ENCODE measurements at regions not wholly inside any gene's neighbourhood (a gene's known extent, or its start where the extent isn't known, plus 50 kb on each side); places are given as distances from the start of the nearest gene placed in this dataset.

GRCh38 chr7:156003220-156004162, 191.2 kb upstream of the SHH start:
- WGBS, result 69% methylated on average over 20 of the region's 22 CpGs
- DNase-seq (ENCODE audit: low spot score in 2 of 2), result peak in 1 of 2 donors; percentile 26
- TF ChIP-seq CTCF (IDR thresholded peaks at IDR 0.05) (no peak), POLR2A (IDR thresholded peaks at IDR 0.05) (no peak), EP300 (IDR thresholded peaks at IDR 0.05) (no peak), POLR2AphosphoS5 (IDR thresholded peaks at IDR 0.05) (no peak)
- Histone ChIP-seq H3K4me1 (no peaks in the 10 kb centered on the region), H3K27ac (no peak overlapping the region), H3K4me3 (no peak overlapping the region), H3K9me3 (no peaks in the 10 kb centered on the region), H3K36me3 (no peaks in the 10 kb centered on the region), H3K27me3 (peaks cover 3% of the 10 kb centered on the region)

DNA sequence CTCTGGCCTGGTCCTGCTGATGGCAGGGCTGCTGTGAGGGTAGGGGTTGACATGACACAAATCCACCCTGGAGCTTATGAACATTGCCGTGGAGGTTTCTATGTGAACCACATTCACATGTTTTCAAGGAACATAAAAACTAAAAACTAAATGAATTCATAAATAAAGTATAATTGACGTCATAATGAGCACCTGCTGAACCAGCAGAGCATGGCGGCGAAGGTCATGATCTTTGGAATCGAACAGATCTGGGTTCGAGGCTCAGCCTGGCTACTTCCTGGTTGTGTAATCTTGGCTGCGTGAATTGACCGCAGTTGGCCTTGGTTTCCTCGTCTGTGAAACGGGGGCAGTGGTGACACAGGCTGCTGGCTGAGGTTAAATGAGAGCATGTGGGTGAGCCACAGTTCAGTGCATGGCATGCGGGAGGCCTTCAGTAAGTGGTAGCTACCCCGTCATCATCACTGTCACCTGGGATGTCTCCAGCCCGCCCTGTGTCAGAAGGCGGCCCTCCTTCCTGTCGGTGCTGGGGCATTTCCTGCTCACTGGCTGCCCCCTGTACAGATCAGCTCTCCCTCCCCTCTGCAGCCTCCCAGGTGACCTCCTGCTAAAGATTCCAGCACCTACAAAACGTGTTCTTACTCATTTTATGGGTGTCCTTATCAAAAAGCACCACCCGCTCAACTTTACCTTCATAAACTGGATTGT, 190.3 kb upstream of the SHH start:
- WGBS, result 70% methylated on average over 17 of the region's 17 CpGs
- DNase-seq (ENCODE audit: low spot score in 2 of 2), result peak in 1 of 2 donors; percentile 19
- no peaks in the 10 kb centered on the region for H3K9me3 ChIP-seq
- H3K4me3 ChIP-seq, result no peak overlapping the region
- no peaks in the 10 kb centered on the region for H3K4me1 ChIP-seq
- H3K27me3 ChIP-seq, result peaks cover 11% of the 10 kb centered on the region
- no peak for TF ChIP-seq POLR2AphosphoS5 (IDR thresholded peaks at IDR 0.05)
- TF ChIP-seq CTCF (IDR thresholded peaks at IDR 0.05), result no peak
- TF ChIP-seq EP300 (IDR thresholded peaks at IDR 0.05), result no peak
- no peak overlapping the region for H3K27ac ChIP-seq
- H3K36me3 ChIP-seq, result no peaks in the 10 kb centered on the region

- peaks cover 16% of the 10 kb centered on the region for H3K27me3 ChIP-seq
- WGBS, result 84% methylated on average over 25 of the region's 25 CpGs
- TF ChIP-seq POLR2A (IDR thresholded peaks at IDR 0.05) (no peak), EP300 (IDR thresholded peaks at IDR 0.05) (no peak), POLR2AphosphoS5 (IDR thresholded peaks at IDR 0.05) (no peak), CTCF (IDR thresholded peaks at IDR 0.05) (no peak)
- no peaks in the 10 kb centered on the region for H3K4me1 ChIP-seq
- no peaks in the 10 kb centered on the region for H3K36me3 ChIP-seq
- H3K4me3 ChIP-seq, result no peak overlapping the region
- peak in 1 of 2 donors; percentile 40 for DNase-seq (ENCODE audit: low spot score in 2 of 2)
- H3K27ac ChIP-seq, result no peak overlapping the region
- H3K9me3 ChIP-seq, result no peaks in the 10 kb centered on the region
These were observed 189.4 kb upstream of the SHH start for GRCh38 chr7:156001496-156002260.

- no peaks in the 10 kb centered on the region for H3K4me1 ChIP-seq
- WGBS, result 86% methylated on average over 22 of the region's 27 CpGs
- H3K27ac ChIP-seq, result no peak overlapping the region
- DNase-seq (ENCODE audit: low spot score in 2 of 2), result peak in 1 of 2 donors; percentile 24
- TF ChIP-seq POLR2AphosphoS5 (IDR thresholded peaks at IDR 0.05) (no peak), CTCF (IDR thresholded peaks at IDR 0.05) (no peak), POLR2A (IDR thresholded peaks at IDR 0.05) (no peak), EP300 (IDR thresholded peaks at IDR 0.05) (no peak)
- no peak overlapping the region for H3K4me3 ChIP-seq
- peaks cover 18% of the 10 kb centered on the region for H3K27me3 ChIP-seq
- no peaks in the 10 kb centered on the region for H3K9me3 ChIP-seq
- H3K36me3 ChIP-seq, result no peaks in the 10 kb centered on the region
These were observed 188.5 kb upstream of the SHH start for GRCh38 chr7:156000601-156001396.

Data from suprapubic skin (tissue), 4 donors.